COLO668 (cell line): ENCODE measurements at regions not wholly inside any gene's neighbourhood (a gene's known extent, or its start where the extent isn't known, plus 50 kb on each side); places are given as distances from the start of the nearest gene placed in this dataset.
"Not testable (repeated sequence)": the region's sequence is repeated elsewhere in the genome, so short reads cannot be mapped to it uniquely, and the experiment has no call there.

Experiments
- DNase-seq: peaks from one replicate; lab custom pipeline; 2025; ENCODE audit not compliant: unreplicated experiment; lab: John Stamatoyannopoulos, UW

GRCh38 chr5:30279237-30279636 is 914.2 kb upstream of the CDH6 start:
- no peak for DNase-seq

GRCh38 chr5:30267026-30267425 is 926.5 kb upstream of the CDH6 start:
- DNase-seq, result no peak

GRCh38 chr5:30239331-30240022 is 954.0 kb upstream of the CDH6 start:
- DNase-seq, result no peak

GRCh38 chr5:30237189-30237588 is 956.3 kb upstream of the CDH6 start:
- no peak for DNase-seq

- no peak for DNase-seq
Measured at GRCh38 chr5:30209755-30210154, 983.7 kb upstream of the CDH6 start.

- no peak for DNase-seq
Measured at GRCh38 chr5:30197662-30198061, 995.8 kb upstream of the CDH6 start.

- DNase-seq, result peak; percentile 45
Measured at GRCh38 chr5:30195036-30195435, 998.5 kb upstream of the CDH6 start.

GRCh38 chr5:30194595-30194994 is 998.9 kb upstream of the CDH6 start:
- DNase-seq, result peak; percentile 23

- DNase-seq, result no peak
Measured at GRCh38 chr5:30183795-30184194, 1009.7 kb upstream of the CDH6 start.

GRCh38 chr5:30156156-30156555 is 1037.3 kb upstream of the CDH6 start:
- DNase-seq, result no peak

GRCh38 chr5:30152431-30152830 is 1041.1 kb upstream of the CDH6 start:
- no peak for DNase-seq

GRCh38 chr5:30150231-30150630 is 1043.3 kb upstream of the CDH6 start:
- DNase-seq, result no peak

- DNase-seq, result no peak
Measured at GRCh38 chr5:30149526-30149925, 1044.0 kb upstream of the CDH6 start.

- no peak for DNase-seq
Measured at GRCh38 chr5:30147976-30148375, 1045.5 kb upstream of the CDH6 start.

GRCh38 chr5:30144059-30144458 is 1049.4 kb upstream of the CDH6 start:
- not testable (repeated sequence) for DNase-seq

- no peak for DNase-seq
Measured at GRCh38 chr5:30142432-30142831, 1051.1 kb upstream of the CDH6 start.

- no peak for DNase-seq
Measured at GRCh38 chr5:30121043-30121442, 1072.4 kb upstream of the CDH6 start.

GRCh38 chr5:30117135-30117534 is 1076.4 kb upstream of the CDH6 start:
- no peak for DNase-seq

- DNase-seq, result no peak
Measured at GRCh38 chr5:30113542-30113941, 1079.9 kb upstream of the CDH6 start.

GRCh38 chr5:30112867-30113266 is 1080.6 kb upstream of the CDH6 start:
- no peak for DNase-seq

GRCh38 chr5:30108051-30108450 is 1085.4 kb upstream of the CDH6 start:
- DNase-seq, result no peak

- no peak for DNase-seq
Measured at GRCh38 chr5:30106596-30106995, 1086.9 kb upstream of the CDH6 start.

- no peak for DNase-seq
Measured at GRCh38 chr5:30104872-30105596, 1088.5 kb upstream of the CDH6 start.
